Endothelial cell of umbilical vein (primary cell): ENCODE measurements at regions not wholly inside any gene's neighbourhood (a gene's known extent, or its start where the extent isn't known, plus 50 kb on each side); places are given as distances from the start of the nearest gene placed in this dataset.

ENCODE experiments used
- BruUV-seq: library from RNA; stranded (reverse); fragments of 400-500 nt; replicated peaks from 2 replicates; lab custom pipeline; 2021; lab: Mats Ljungman, UMichigan
- CTCF ChIA-PET: fragments of 300-600, 350-600 bp; sonication (Branson Sonifier 250); formaldehyde crosslinking; loops from one replicate; lab custom pipeline; 2021; ENCODE audit warnings: antibody characterized with exemption, inconsistent platforms; lab: Charles Lee
- POLR2A ChIA-PET: fragments of 300-600, 350-600 bp; sonication (Branson Sonifier 250); formaldehyde crosslinking; loops from one replicate; lab custom pipeline; 2021; ENCODE audit warnings: antibody characterized with exemption, inconsistent platforms; lab: Charles Lee
- DNase-seq: peaks from one replicate; pipeline ENCODE4 v3.0.0-alpha.2; 2011; ENCODE audit warnings: low read depth, low spot score
- FAIRE-seq: peaks from 2 replicates; lab custom pipeline; 2011; peaks lifted over from hg19 to GRCh38; lab: Jason Lieb, UNC
- H2AFZ ChIP-seq: 2 replicates; pipeline ENCODE4 v1.6.0; 2012; ENCODE audit warnings: low read depth, low read length, control low read depth, inconsistent platforms
- H3K27ac ChIP-seq: 2 replicates; pipeline ENCODE4 v1.5.1; 2011; ENCODE audit warnings: low read depth, mild to moderate bottlenecking, control low read depth, low read length, moderate library complexity; ENCODE audit not compliant: insufficient read depth
- H3K27me3 ChIP-seq, 2 experiments: 2 replicates each; pipeline versions ENCODE4 v1.6.0 to v1.6.1; 2011; ENCODE audit warnings: low read length in 2 of 2, mixed read lengths in 1 of 2; ENCODE audit not compliant: control insufficient read depth in 2 of 2, insufficient read depth in 2 of 2
- H3K36me3 ChIP-seq, 2 experiments: 2 replicates in 1 of 2; 3 replicates in 1 of 2; pipeline ENCODE4 v1.5.1; 2011; ENCODE audit warnings: low read length in 2 of 2, mild to moderate bottlenecking in 1 of 2, moderate library complexity in 1 of 2; ENCODE audit not compliant: control insufficient read depth in 2 of 2, insufficient read depth in 2 of 2; ENCODE audit errors: extremely low read depth in 1 of 2
- H3K4me1 ChIP-seq: 3 replicates; pipeline ENCODE4 v1.5.1; 2011; ENCODE audit warnings: mild to moderate bottlenecking, low read length; ENCODE audit not compliant: control insufficient read depth, insufficient read depth; ENCODE audit errors: extremely low read depth
- H3K4me2 ChIP-seq: 2 replicates; pipeline ENCODE4 v1.6.1; 2011; ENCODE audit warnings: low read length, control low read depth, mixed read lengths; ENCODE audit not compliant: insufficient read depth
- H3K4me3 ChIP-seq, 3 experiments: fragments of 200-600 bp in 1 of 3; sonication (generic), shearing (Covaris generic) in 1 of 3; replicated peaks in 1 of 3; 2 replicates each; pipeline ENCODE4 v1.5.1; 2011 to 2016; ENCODE audit warnings: control low read depth in 3 of 3, low read length in 3 of 3, mild to moderate bottlenecking in 2 of 3, inconsistent platforms in 1 of 3, low read depth in 1 of 3, moderate library complexity in 1 of 3; ENCODE audit not compliant: insufficient read depth in 1 of 3
- H3K79me2 ChIP-seq: 2 replicates; pipeline ENCODE4 v1.6.0; 2012; ENCODE audit warnings: low read length, inconsistent platforms; ENCODE audit not compliant: control insufficient read depth, insufficient read depth
- H3K9ac ChIP-seq: replicated peaks from 2 replicates; pipeline ENCODE3; 2011; ENCODE audit warnings: low read length, control low read depth; ENCODE audit not compliant: insufficient read depth; ENCODE audit errors: extremely low read depth
- H3K9me1 ChIP-seq: replicated peaks from 3 replicates; pipeline ENCODE4 v1.6.0; 2011; ENCODE audit warnings: mild to moderate bottlenecking, low read length; ENCODE audit not compliant: control insufficient read depth, insufficient read depth; ENCODE audit errors: extremely low read depth
- H3K9me3 ChIP-seq: replicated peaks from 2 replicates; pipeline ENCODE4 v1.5.1; 2012; ENCODE audit warnings: low read length, inconsistent platforms; ENCODE audit not compliant: control insufficient read depth, insufficient read depth
- H4K20me1 ChIP-seq: replicated peaks from 2 replicates; pipeline ENCODE3; 2011; ENCODE audit warnings: mild to moderate bottlenecking, low read length; ENCODE audit not compliant: control insufficient read depth, insufficient read depth; ENCODE audit errors: extremely low read depth
- EZH2 ChIP-seq: IDR thresholded peaks from 2 replicates; pipeline ENCODE4 v1.6.1; 2012; ENCODE audit warnings: borderline replicate concordance, low read depth, mild to moderate bottlenecking, moderate library complexity, low read length, inconsistent platforms; ENCODE audit not compliant: severe bottlenecking
- FOS ChIP-seq: IDR thresholded peaks from 2 replicates; pipeline ENCODE4 v1.6.1; 2011; ENCODE audit warnings: mild to moderate bottlenecking, low read length, moderate library complexity, borderline replicate concordance; ENCODE audit not compliant: insufficient read depth
- GATA2 ChIP-seq: IDR thresholded peaks from 2 replicates; pipeline ENCODE4 v1.7.0; 2011; ENCODE audit warnings: low read depth, mild to moderate bottlenecking, moderate library complexity, mixed read lengths, low read length; ENCODE audit not compliant: insufficient read length, insufficient read depth
- JUN ChIP-seq: IDR thresholded peaks from 2 replicates; pipeline ENCODE4 v1.6.1; 2011; ENCODE audit warnings: borderline replicate concordance, low read depth; ENCODE audit not compliant: insufficient read length, insufficient read depth
- MYC ChIP-seq: IDR thresholded peaks from one replicate; pipeline ENCODE4 v1.6.1; 2011; ENCODE audit warnings: mild to moderate bottlenecking, low read depth, low read length
- POLR2A ChIP-seq: IDR thresholded peaks from 2 replicates; pipeline ENCODE4 v1.6.1; 2012; ENCODE audit warnings: low read depth, mild to moderate bottlenecking, control low read depth, low read length
- POLR2AphosphoS5 ChIP-seq: IDR thresholded peaks from 2 replicates; pipeline ENCODE4 v1.6.1; 2012; ENCODE audit warnings: low read depth, mild to moderate bottlenecking, control low read depth, low read length, moderate library complexity; ENCODE audit not compliant: insufficient read depth
- dilution Hi-C: fragments of 300-500 bp; cut with MboI; formaldehyde crosslinking; loops from one replicate; pipeline ENCODE4 v1.15.0; 2019; ENCODE audit warnings: low sequenced_read_pairs; ENCODE audit not compliant: extremely low pct_ligation_motif_present
- intact Hi-C: fragments of 100-400 bp; cut with micrococcal nuclease; formaldehyde crosslinking; loops from one replicate; pipeline ENCODE4 v1.10.0; 2022
- TF ChIP-seq, protein P1 (sequence below), 2 donors: IDR thresholded peaks; 1 replicate in 1 of 2; 2 replicates in 1 of 2; pipeline ENCODE4 v1.5.1; 2011; ENCODE audit warnings: low read length in 2 of 2, mild to moderate bottlenecking in 2 of 2, moderate library complexity in 2 of 2, control low read depth in 1 of 2, inconsistent platforms in 1 of 2, low read depth in 1 of 2; ENCODE audit not compliant: insufficient read depth in 1 of 2; ENCODE audit errors: extremely low read depth in 1 of 2
- TF ChIP-seq, protein P2 (sequence below): IDR thresholded peaks from 2 replicates; pipeline ENCODE4 v1.6.1; 2011; ENCODE audit not compliant: insufficient read depth, insufficient read length

DNA sequence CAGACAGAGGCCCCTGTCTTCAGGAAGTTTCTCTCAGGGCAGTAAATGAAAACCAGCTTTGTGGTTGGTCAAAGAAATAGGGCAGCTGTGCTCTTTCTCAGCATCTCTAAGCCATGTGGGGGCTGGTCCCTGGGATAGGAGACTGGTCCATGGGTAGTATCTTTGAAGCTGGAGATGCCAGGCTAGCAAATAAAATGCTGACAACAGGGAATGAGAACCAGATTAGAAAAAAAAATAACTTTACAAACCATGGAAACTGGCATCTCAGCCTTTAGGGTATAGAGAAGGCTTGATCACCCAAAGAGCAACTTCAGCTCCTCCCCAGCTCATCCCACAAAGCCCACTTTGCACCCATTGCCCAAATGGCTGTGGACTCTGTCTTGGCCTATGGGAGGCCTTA is 138.1 kb downstream of the TTC32 start:
- H3K36me3 ChIP-seq = no peaks in the 10 kb centered on the region
- no peak overlapping the region for H2AFZ ChIP-seq
- H4K20me1 ChIP-seq = no peaks in the 10 kb centered on the region
- no peaks in the 10 kb centered on the region for H3K9me1 ChIP-seq
- peaks cover 0 to 4% of the 10 kb centered on the region in 2 experiments for H3K27me3 ChIP-seq
- H3K27ac ChIP-seq = no peak overlapping the region
- no peak overlapping the region for H3K4me2 ChIP-seq
- DNase-seq (no peak), FAIRE-seq (no peak)
- dilution Hi-C loops = no loop called here
- intact Hi-C loops = loop anchor here (10.0 kb wide), 1 partner anchor 331 kb away; no protein-coding TSS in a partner anchor
- H3K4me1 ChIP-seq = no peaks in the 10 kb centered on the region
- TF ChIP-seq POLR2AphosphoS5 (no peak), JUN (no peak), FOS (no peak), MYC (no peak), GATA2 (no peak), EZH2 (no peak), POLR2A (no peak)
- TF ChIP-seq, protein P1, sequence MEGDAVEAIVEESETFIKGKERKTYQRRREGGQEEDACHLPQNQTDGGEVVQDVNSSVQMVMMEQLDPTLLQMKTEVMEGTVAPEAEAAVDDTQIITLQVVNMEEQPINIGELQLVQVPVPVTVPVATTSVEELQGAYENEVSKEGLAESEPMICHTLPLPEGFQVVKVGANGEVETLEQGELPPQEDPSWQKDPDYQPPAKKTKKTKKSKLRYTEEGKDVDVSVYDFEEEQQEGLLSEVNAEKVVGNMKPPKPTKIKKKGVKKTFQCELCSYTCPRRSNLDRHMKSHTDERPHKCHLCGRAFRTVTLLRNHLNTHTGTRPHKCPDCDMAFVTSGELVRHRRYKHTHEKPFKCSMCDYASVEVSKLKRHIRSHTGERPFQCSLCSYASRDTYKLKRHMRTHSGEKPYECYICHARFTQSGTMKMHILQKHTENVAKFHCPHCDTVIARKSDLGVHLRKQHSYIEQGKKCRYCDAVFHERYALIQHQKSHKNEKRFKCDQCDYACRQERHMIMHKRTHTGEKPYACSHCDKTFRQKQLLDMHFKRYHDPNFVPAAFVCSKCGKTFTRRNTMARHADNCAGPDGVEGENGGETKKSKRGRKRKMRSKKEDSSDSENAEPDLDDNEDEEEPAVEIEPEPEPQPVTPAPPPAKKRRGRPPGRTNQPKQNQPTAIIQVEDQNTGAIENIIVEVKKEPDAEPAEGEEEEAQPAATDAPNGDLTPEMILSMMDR (IDR thresholded peaks at IDR 0.05; ENCODE audit: extremely low read depth in 1 of 2, insufficient read depth in 1 of 2, low read depth in 1 of 2, low read length in 2 of 2) = no peak
- TF ChIP-seq, protein P2, sequence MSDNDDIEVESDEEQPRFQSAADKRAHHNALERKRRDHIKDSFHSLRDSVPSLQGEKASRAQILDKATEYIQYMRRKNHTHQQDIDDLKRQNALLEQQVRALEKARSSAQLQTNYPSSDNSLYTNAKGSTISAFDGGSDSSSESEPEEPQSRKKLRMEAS = no peak
- POLR2A ChIA-PET = no interaction called here
- no peaks in the 10 kb centered on the region for H3K79me2 ChIP-seq
- H3K9ac ChIP-seq = no peak overlapping the region
- H3K9me3 ChIP-seq = no peaks in the 10 kb centered on the region
- no peak overlapping the region for H3K4me3 ChIP-seq
- no TSS peak for BruUV-seq
- CTCF ChIA-PET = no interaction called here
